ENCODE measurements at regions not wholly inside any gene's neighbourhood (a gene's known extent, or its start where the extent isn't known, plus 50 kb on each side); places are given as distances from the start of the nearest gene placed in this dataset.

GRCh38 chr5:57900381-57900944 is 417.9 kb upstream of the ACTBL2 start:
- no peak for TF ChIP-seq CTCF (IDR thresholded peaks at IDR 0.05; ENCODE audit: insufficient read depth, low read length, missing control alignments)
- ChIA-PET POLR2A (no interaction called here), CTCF (no interaction called here)

GRCh38 chr5:57896576-57896975 is 414.0 kb upstream of the ACTBL2 start:
- ChIA-PET POLR2A (no interaction called here), CTCF (interaction anchor here (0.6 to 2.4 kb wide), 3 partner anchors 112 to 599 kb away, joined by 3 to 10 read pairs (median 3); no protein-coding TSS in a partner anchor)
- TF ChIP-seq CTCF (IDR thresholded peaks at IDR 0.05; ENCODE audit: insufficient read depth, low read length, missing control alignments): no peak
- no peak for DNase-seq (ENCODE audit: low read depth, low spot score)
- H3K4me3 ChIP-seq (ENCODE audit: low read depth, low read length): no peak overlapping the region

More at GRCh38 chr5:57900381-57900944, 417.9 kb upstream of the ACTBL2 start:
- DNase-seq (ENCODE audit: low read depth, low spot score): no peak
- no peak overlapping the region for H3K4me3 ChIP-seq (ENCODE audit: low read depth, low read length)

GRCh38 chr5:57895766-57896165 is 413.2 kb upstream of the ACTBL2 start:
- H3K4me3 ChIP-seq (ENCODE audit: low read depth, low read length): no peak overlapping the region
- ChIA-PET CTCF (no interaction called here), POLR2A (no interaction called here)
- no peak for TF ChIP-seq CTCF (IDR thresholded peaks at IDR 0.05; ENCODE audit: insufficient read depth, low read length, missing control alignments)
- peak; percentile 47 for DNase-seq (ENCODE audit: low read depth, low spot score)

GRCh38 chr5:57893926-57894325 is 411.3 kb upstream of the ACTBL2 start:
- POLR2A ChIA-PET: no interaction called here
- CTCF ChIA-PET: interaction anchor here (1.7 to 2.5 kb wide), 2 partner anchors 10 to 115 kb away, joined by 4 to 9 read pairs; no protein-coding TSS in a partner anchor
- no peak for DNase-seq (ENCODE audit: low read depth, low spot score)
- TF ChIP-seq CTCF (IDR thresholded peaks at IDR 0.05; ENCODE audit: insufficient read depth, low read length, missing control alignments): no peak
- H3K4me3 ChIP-seq (ENCODE audit: low read depth, low read length): no peak overlapping the region

GRCh38 chr5:57891443-57891842 is 408.8 kb upstream of the ACTBL2 start:
- DNase-seq (ENCODE audit: low read depth, low spot score): no peak
- POLR2A ChIA-PET: no interaction called here
- no peak overlapping the region for H3K4me3 ChIP-seq (ENCODE audit: low read depth, low read length)
- TF ChIP-seq CTCF (IDR thresholded peaks at IDR 0.05; ENCODE audit: insufficient read depth, low read length, missing control alignments): no peak
- CTCF ChIA-PET: interaction anchor here (1.7 to 2.9 kb wide), 2 partner anchors 15 to 569 kb away, joined by 4 to 25 read pairs; partner anchors contain the start of gene PLK2

GRCh38 chr5:57889558-57889957 is 406.9 kb upstream of the ACTBL2 start:
- H3K4me3 ChIP-seq (ENCODE audit: low read depth, low read length): no peak overlapping the region
- ChIA-PET CTCF (interaction anchor here (0.6 to 2.9 kb wide), 7 partner anchors 14 to 592 kb away, joined by 3 to 25 read pairs (median 3); partner anchors contain the start of gene PLK2), POLR2A (interaction anchor here (1.0 kb wide), 1 partner anchor 571 kb away, joined by 5 read pairs; the partner anchor contains the start of gene PLK2)
- TF ChIP-seq CTCF (IDR thresholded peaks at IDR 0.05; ENCODE audit: insufficient read depth, low read length, missing control alignments): peak; percentile 53
- peak; percentile 63 for DNase-seq (ENCODE audit: low read depth, low spot score)

Data from AG04449 (cell line).